SK-N-SH treated with all-trans-retinoic acid at 6 μM for 48 hours (cell line): ENCODE measurements at regions not wholly inside any gene's neighbourhood (a gene's known extent, or its start where the extent isn't known, plus 50 kb on each side); places are given as distances from the start of the nearest gene placed in this dataset.

Experiments used
- ARNTL ChIP-seq: fragments of 450-650 bp; formaldehyde crosslinking; IDR thresholded peaks from 2 replicates; pipeline ENCODE4 v1.5.0; 2020; ENCODE audit warnings: low read depth, mild to moderate bottlenecking, moderate library complexity, borderline replicate concordance
- BACH2 ChIP-seq: fragments of 250-450 bp; sonication (Bioruptor Pico); IDR thresholded peaks from 2 replicates; pipeline ENCODE4 v1.9.0; 2021; ENCODE audit warnings: mild to moderate bottlenecking, borderline replicate concordance
- CSDC2 ChIP-seq: fragments of 250-450 bp; sonication (Bioruptor Pico); IDR thresholded peaks from 2 replicates; pipeline ENCODE4 v1.5.0; 2020; ENCODE audit warnings: mild to moderate bottlenecking, moderate library complexity
- GLIS3 ChIP-seq: fragments of 250-450 bp; sonication (Bioruptor Pico); IDR thresholded peaks from 2 replicates; pipeline ENCODE4 v1.5.0; 2020; ENCODE audit warnings: mild to moderate bottlenecking, moderate library complexity
- ISL1 ChIP-seq: fragments of 250-450 bp; sonication (Bioruptor Pico); IDR thresholded peaks from 2 replicates; pipeline ENCODE4 v2.1.2; 2022; ENCODE audit warnings: mild to moderate bottlenecking, moderate library complexity
- POU6F1 ChIP-seq: fragments of 250-450 bp; sonication (Bioruptor Pico); IDR thresholded peaks from 2 replicates; pipeline ENCODE4 v1.8.0; 2021; ENCODE audit warnings: low read depth, mild to moderate bottlenecking, moderate library complexity, borderline replicate concordance
- PPARA ChIP-seq: fragments of 250-450 bp; sonication (Bioruptor Pico); IDR thresholded peaks from 2 replicates; pipeline ENCODE4 v1.5.0; 2020; ENCODE audit warnings: mild to moderate bottlenecking, borderline replicate concordance
- RARB ChIP-seq: fragments of 250-450 bp; sonication (Bioruptor Pico); IDR thresholded peaks from 2 replicates; pipeline ENCODE4 v1.8.0; 2021; ENCODE audit warnings: mild to moderate bottlenecking, moderate library complexity
- SNAI2 ChIP-seq: fragments of 250-450 bp; sonication (Bioruptor Pico); IDR thresholded peaks from 2 replicates; pipeline ENCODE4 v1.5.0; 2020; ENCODE audit warnings: mild to moderate bottlenecking, moderate library complexity
- ZC3H10 ChIP-seq: fragments of 250-450 bp; sonication (Bioruptor Pico); IDR thresholded peaks from 2 replicates; pipeline ENCODE4 v1.5.1; 2021; ENCODE audit warnings: mild to moderate bottlenecking, moderate library complexity
- ZFP3 ChIP-seq: fragments of 250-450 bp; sonication (Bioruptor Pico); IDR thresholded peaks from 2 replicates; pipeline ENCODE4 v1.5.0; 2020; ENCODE audit warnings: mild to moderate bottlenecking, moderate library complexity
- ZFP30 ChIP-seq: fragments of 450-650 bp; formaldehyde crosslinking; IDR thresholded peaks from 2 replicates; pipeline ENCODE4 v1.5.0; 2022; ENCODE audit warnings: mild to moderate bottlenecking, moderate library complexity
- ZNF70 ChIP-seq: fragments of 450-650 bp; formaldehyde crosslinking; IDR thresholded peaks from 2 replicates; pipeline ENCODE4 v1.5.0; 2020; ENCODE audit warnings: mild to moderate bottlenecking, moderate library complexity
- TF ChIP-seq, protein P1 (sequence below): fragments of 250-450 bp; sonication (Bioruptor Pico); IDR thresholded peaks from 2 replicates; pipeline ENCODE4 v1.5.0; 2020; ENCODE audit warnings: mild to moderate bottlenecking, moderate library complexity

DNA sequence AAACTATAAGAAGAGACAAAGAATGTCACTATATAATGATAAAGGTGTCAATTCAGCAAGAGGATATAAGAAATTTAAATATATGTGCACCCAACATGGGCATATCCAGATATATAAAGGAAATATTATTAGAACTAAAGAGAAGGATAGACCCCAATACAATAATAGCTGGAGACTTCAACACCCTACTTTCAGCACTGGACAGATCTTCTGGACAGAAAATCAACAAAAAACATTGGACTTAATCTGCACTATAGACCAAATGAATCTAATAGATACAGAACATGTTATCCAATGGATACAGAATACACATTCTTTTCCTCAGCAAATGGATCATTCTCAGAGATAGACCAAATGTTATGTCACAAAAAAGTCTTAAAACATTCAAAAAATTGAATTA is 327.7 kb downstream of the PPP1R2C start:
- TF ChIP-seq ZFP30 (CRISPR knock-in tag) (no peak), GLIS3 (CRISPR knock-in tag) (no peak), RARB (CRISPR knock-in tag) (no peak), ISL1 (no peak), ZFP3 (CRISPR knock-in tag) (no peak), ZNF70 (CRISPR knock-in tag) (no peak), BACH2 (CRISPR knock-in tag) (no peak), CSDC2 (CRISPR knock-in tag) (no peak), SNAI2 (CRISPR knock-in tag) (no peak), ARNTL (no peak), ZC3H10 (CRISPR knock-in tag) (no peak), PPARA (CRISPR knock-in tag) (no peak), POU6F1 (CRISPR knock-in tag) (no peak)
- TF ChIP-seq, protein P1, sequence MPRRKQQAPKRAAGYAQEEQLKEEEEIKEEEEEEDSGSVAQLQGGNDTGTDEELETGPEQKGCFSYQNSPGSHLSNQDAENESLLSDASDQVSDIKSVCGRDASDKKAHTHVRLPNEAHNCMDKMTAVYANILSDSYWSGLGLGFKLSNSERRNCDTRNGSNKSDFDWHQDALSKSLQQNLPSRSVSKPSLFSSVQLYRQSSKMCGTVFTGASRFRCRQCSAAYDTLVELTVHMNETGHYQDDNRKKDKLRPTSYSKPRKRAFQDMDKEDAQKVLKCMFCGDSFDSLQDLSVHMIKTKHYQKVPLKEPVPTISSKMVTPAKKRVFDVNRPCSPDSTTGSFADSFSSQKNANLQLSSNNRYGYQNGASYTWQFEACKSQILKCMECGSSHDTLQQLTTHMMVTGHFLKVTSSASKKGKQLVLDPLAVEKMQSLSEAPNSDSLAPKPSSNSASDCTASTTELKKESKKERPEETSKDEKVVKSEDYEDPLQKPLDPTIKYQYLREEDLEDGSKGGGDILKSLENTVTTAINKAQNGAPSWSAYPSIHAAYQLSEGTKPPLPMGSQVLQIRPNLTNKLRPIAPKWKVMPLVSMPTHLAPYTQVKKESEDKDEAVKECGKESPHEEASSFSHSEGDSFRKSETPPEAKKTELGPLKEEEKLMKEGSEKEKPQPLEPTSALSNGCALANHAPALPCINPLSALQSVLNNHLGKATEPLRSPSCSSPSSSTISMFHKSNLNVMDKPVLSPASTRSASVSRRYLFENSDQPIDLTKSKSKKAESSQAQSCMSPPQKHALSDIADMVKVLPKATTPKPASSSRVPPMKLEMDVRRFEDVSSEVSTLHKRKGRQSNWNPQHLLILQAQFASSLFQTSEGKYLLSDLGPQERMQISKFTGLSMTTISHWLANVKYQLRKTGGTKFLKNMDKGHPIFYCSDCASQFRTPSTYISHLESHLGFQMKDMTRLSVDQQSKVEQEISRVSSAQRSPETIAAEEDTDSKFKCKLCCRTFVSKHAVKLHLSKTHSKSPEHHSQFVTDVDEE (CRISPR knock-in tag) = no peak
